HG02938 (cell line): ENCODE measurements at regions not wholly inside any gene's neighbourhood (a gene's known extent, or its start where the extent isn't known, plus 50 kb on each side); places are given as distances from the start of the nearest gene placed in this dataset.

ENCODE experiments used
- ATAC-seq: cut with Tn5 transposase; IDR thresholded peaks from one replicate; pipeline ENCODE4 v1.9.1; 2021; ENCODE audit warnings: mild to moderate bottlenecking, moderate library complexity; ENCODE audit not compliant: unreplicated experiment

DNA sequence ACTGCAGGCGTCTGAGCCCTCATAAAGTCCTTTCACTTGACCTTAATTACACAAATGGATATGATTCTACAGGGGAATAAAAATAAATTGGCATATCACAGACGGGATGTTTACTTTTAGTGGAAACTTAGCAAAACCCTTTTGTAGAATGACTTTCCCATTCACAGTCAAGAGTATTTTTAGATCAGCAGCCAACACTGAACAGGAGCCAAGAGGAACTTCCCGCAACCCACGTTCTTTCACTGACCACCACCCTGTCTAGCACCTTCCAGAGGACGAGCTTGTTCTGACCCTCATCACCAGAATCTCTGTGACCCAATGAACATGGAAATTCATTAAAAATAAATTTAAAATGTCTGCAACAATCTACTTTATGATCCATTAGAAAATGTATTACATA lies 119.0 kb upstream of the SNTG2 start:
- no peak for ATAC-seq

GRCh38 chr2:831225-831536 lies 119.5 kb upstream of the SNTG2 start:
- ATAC-seq, result no peak

GRCh38 chr2:830419-831224 lies 120.0 kb upstream of the SNTG2 start:
- no peak for ATAC-seq

DNA sequence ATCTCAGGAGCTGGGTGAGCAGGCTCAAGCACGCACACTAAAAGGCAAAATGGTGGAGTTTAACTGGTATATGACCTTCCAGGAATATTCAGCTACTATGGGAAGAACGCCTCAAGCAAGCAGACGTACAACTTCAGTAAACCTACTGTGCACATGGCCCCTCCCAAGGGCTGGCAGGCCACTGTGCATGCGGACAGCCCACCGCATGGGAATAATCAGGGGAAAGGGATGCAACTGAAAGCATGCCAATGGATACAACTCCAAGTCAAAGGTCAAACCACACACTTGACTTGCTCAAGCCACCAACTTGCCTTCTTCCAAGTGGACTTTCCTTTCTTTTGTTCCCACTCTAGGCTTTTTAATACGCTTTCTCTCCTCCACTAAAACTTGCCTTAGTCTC lies 121.6 kb upstream of the SNTG2 start:
- ATAC-seq, result no peak

DNA sequence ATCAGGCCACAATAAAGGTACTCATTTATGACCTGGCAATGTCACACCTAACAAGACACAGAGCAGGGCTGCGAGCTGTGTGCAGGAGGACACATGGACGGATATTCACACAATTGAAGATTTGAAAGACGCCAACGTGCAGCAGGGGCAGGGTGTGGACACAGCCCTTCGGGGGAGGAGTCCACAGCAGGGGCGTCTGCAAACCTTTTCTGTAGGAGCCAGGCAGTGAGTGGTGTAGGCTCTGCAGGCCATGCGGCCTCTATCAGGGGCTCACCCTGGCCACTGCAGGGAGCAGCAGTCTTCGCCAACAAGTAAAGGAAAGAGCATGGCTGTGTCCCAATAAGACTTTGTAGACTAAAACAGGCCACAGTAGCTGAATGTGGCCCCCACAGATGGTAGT lies 125.7 kb upstream of the SNTG2 start:
- ATAC-seq, result no peak

GRCh38 chr2:824524-824923 lies 126.1 kb upstream of the SNTG2 start:
- no peak for ATAC-seq

GRCh38 chr2:821546-821945 lies 129.1 kb upstream of the SNTG2 start:
- ATAC-seq, result no peak

DNA sequence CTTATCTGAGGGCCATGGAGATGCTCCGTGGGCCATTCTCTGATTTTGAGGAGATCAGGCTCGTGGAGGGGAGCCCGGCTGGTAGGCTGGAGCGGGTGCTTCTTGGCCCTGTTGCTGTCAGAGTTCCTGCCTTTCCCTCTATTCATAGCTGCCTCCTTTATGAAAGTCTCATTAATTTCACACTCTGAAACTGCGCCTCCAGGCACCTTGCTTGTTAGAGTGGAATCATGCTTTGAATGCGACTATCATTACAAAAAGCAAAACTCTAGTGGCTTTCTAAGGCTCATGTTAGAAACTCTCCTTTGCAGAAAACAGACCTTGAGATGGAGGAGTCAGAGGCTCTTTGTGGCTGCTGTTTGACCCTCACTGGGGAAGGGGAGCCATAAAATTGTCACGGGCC lies 131.0 kb upstream of the SNTG2 start:
- no peak for ATAC-seq

DNA sequence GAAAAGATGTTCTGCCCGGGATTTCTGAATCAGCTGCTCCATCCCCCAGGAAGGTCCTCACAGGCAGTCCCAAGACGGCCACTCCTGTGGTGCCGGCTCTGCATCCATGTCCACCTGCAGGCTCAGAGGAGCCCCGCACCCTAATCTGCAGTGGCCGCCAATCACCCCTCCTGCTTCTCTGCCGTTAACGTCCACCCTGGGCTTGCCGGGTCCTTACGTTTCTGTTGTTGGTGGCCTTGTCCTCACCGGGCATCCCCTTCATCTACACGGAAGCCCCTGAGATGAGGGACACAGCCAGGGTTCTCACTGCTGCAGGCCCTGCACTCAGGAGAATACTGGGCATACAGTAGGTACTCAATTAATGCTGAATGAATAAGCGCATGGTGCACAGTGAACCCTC lies 131.5 kb upstream of the SNTG2 start:
- ATAC-seq, result no peak

DNA sequence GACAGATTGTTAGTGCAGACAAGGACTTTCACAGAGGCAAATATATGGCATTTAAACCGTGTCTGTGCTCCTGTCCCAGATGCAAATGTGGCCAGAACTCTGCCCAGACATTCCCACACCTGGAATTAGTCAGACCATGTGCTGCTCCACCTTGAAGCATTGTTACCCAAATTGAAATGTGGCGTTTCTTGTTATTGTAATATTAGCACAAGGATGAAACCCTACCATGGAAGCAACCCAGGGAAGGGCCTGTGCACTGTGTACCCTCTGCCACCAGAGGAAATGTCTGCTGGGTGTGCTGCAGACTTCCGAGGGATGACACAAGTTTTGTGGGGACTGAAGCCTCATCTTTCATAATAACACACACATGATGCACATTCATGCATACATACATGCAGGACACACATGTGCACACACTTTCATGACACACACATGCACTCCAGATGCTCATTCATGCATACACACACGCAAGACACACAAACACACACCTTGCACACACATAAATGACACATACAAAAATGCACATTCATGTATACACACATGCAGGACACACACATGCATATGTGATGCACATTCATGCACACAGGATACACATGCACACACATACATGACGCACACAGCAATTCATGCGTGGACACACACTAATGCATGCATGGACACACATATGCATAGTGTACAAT lies 133.2 kb upstream of the SNTG2 start:
- no peak for ATAC-seq

- ATAC-seq, result no peak
These were observed 134.4 kb upstream of the SNTG2 start for GRCh38 chr2:816278-816677.

DNA sequence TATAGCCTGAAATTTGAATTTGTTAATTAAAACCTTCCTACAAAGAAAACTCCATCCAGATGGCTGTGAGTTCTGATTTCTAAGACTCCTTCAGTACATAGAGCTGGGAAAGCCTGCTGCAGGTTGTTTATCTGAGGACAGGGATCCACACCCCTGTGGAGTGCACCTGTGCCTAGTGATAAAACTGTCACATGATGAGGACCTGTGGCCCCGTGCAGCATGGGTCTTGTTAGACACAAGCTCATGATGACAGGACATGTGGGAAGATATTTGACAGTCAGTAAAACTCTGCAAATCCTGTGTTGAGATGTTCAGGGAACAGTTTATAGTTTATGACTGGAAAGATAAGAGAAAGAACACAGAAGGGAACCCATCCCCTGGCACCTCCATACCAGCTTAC lies 133.2 kb upstream of the TMEM18 start:
- ATAC-seq, result no peak

DNA sequence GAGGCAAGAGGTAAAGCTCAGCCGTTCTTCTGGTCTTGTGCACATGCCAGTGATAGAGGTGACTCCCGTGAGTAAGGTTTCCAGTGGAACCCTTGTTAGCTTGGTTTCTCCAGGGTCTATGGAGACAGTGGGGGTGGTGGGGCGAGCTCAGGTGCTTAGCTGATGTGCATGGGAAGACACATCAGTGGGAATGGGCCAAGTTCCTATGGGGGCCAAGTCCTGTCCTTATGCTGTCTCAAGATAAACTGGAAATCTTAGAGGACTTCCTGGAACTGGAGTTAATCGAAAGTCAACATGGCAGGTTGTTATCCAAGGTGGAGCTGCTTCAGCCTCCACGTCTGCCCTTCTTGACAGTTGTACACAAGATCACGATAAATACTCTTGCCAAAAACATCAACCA lies 130.1 kb upstream of the TMEM18 start:
- no peak for ATAC-seq

DNA sequence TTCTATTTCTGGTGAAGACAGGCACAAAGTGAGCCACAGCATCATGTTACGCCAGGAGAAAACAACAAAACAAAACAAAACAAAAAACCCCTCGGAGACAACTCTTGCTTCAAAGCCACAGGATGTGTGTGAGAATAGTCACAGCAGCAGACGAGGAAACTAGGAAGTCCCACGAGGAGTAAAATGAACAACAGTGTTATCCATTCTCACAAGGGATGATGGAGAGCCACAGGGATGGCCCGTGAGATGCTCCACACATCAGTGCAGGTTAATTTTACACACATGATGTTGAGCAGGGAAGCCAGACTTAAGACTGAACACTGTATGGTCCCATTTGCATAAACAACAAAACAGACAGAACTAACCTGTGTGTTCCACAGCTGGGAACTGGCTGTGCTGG lies 128.5 kb upstream of the TMEM18 start:
- ATAC-seq, result no peak

DNA sequence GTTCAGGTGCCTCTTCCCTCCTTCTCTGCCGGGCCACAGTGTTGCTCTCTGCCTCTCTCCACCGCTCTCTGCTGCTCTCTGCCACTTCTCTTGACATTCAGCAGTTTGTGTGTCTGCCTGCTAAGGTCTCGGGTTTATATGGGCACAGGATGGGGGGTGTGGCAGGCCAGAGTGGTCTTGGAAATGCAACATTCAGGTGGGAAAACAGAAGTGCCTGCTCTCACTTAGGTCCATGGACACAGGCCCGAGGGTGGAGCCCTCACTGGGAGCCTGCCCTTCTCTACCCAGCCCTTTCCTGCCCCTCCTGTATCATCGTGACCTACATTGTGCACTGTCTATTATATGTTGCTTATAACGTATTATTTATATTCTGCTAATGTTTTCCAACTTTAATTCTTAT lies 120.8 kb upstream of the TMEM18 start:
- no peak for ATAC-seq

- ATAC-seq, result no peak
These were observed 120.3 kb upstream of the TMEM18 start for GRCh38 chr2:797556-797955.

GRCh38 chr2:796141-796985 lies 119.2 kb upstream of the TMEM18 start:
- no peak for ATAC-seq

- no peak for ATAC-seq
These were observed 118.4 kb upstream of the TMEM18 start for GRCh38 chr2:795531-796041.

DNA sequence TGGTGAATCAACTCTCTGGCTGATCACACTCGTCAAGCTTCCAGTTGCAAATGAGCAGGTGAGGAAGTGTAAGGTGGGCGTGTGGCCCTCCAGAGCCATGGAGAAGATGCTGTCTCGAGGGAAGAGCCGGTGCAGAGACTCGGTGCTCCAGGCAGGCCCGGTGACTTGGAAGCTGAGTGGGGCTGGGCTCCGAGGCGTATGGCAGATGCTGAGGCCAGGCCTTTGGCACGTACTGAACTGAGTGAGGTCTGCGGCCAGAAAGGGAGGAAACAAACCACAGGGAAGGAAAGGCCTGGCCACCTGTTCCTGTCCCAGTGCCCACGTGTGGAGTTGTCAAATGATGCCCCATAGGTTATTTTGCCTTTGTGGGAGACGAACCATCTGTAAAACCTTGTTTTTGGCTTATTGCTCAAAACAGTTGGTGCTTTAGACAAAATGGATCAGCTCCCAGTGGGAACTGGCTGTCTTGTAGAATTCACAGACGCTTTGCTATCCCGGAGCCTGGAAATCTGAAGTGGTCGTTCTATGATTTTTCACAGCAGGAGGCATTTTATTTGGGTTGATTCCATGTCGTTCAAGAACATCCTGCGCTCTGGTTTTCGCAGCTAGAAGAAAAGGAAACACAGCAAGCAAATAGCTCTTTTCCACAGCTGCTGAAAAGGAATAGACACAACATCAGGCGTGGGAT lies 117.5 kb upstream of the TMEM18 start:
- no peak for ATAC-seq

DNA sequence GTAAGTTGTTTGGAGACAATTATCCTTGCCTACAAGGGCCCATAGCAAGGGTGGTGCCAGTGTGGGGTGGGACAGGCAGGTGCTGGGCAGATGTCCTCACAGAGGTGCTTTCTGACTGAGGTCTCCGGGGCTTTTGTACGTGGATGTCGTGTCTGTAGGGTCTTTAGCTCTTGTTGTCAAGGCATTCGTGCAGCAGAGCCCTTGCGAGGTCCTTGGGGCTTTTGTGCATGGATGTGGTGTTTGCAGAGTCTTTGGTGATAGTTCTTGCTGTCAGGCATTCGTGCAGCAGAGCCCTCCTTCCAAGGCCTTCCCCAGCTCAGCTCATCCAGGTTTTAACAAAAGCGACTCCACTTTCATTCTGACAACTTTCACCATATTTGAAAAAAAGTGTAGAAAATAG lies 116.0 kb upstream of the TMEM18 start:
- no peak for ATAC-seq

GRCh38 chr2:792687-793086 lies 115.5 kb upstream of the TMEM18 start:
- no peak for ATAC-seq
